OCI-LY3 (cell line): ENCODE measurements at regions not wholly inside any gene's neighbourhood (a gene's known extent, or its start where the extent isn't known, plus 50 kb on each side); places are given as distances from the start of the nearest gene placed in this dataset.

ENCODE experiments used
- CTCF ChIP-seq: fragments of 200-600, 300-600 bp; sonication (generic); IDR thresholded peaks from 2 replicates; pipeline ENCODE4 v1.5.1; 2014; ENCODE audit warnings: antibody characterized with exemption, low read length, low read depth
- EZH2phosphoT487 ChIP-seq: fragments of 200-600 bp; shearing (Covaris generic); IDR thresholded peaks from 2 replicates; pipeline ENCODE4 v1.6.1; 2018; ENCODE audit warnings: antibody characterized with exemption, mixed run types, low read depth

- TF ChIP-seq CTCF = no peak
- TF ChIP-seq EZH2phosphoT487 = no peak
These were observed 316.7 kb downstream of the FGFR2 start for GRCh38 chr10:121281576-121281975.
